Endothelial cell of umbilical vein (primary cell): ENCODE measurements at regions not wholly inside any gene's neighbourhood (a gene's known extent, or its start where the extent isn't known, plus 50 kb on each side); places are given as distances from the start of the nearest gene placed in this dataset.

ENCODE experiments used
- BruUV-seq: library from RNA; stranded (reverse); fragments of 400-500 nt; replicated peaks from 2 replicates; lab custom pipeline; 2021; lab: Mats Ljungman, UMichigan
- CTCF ChIA-PET: fragments of 300-600, 350-600 bp; sonication (Branson Sonifier 250); formaldehyde crosslinking; loops from one replicate; lab custom pipeline; 2021; ENCODE audit warnings: antibody characterized with exemption, inconsistent platforms; lab: Charles Lee
- POLR2A ChIA-PET: fragments of 300-600, 350-600 bp; sonication (Branson Sonifier 250); formaldehyde crosslinking; loops from one replicate; lab custom pipeline; 2021; ENCODE audit warnings: antibody characterized with exemption, inconsistent platforms; lab: Charles Lee
- DNase-seq: peaks from one replicate; pipeline ENCODE4 v3.0.0-alpha.2; 2011; ENCODE audit warnings: low read depth, low spot score
- FAIRE-seq: peaks from 2 replicates; lab custom pipeline; 2011; peaks lifted over from hg19 to GRCh38; lab: Jason Lieb, UNC
- H2AFZ ChIP-seq: 2 replicates; pipeline ENCODE4 v1.6.0; 2012; ENCODE audit warnings: low read depth, low read length, control low read depth, inconsistent platforms
- H3K27ac ChIP-seq: 2 replicates; pipeline ENCODE4 v1.5.1; 2011; ENCODE audit warnings: low read depth, mild to moderate bottlenecking, control low read depth, low read length, moderate library complexity; ENCODE audit not compliant: insufficient read depth
- H3K27me3 ChIP-seq, 2 experiments: 2 replicates each; pipeline versions ENCODE4 v1.6.0 to v1.6.1; 2011; ENCODE audit warnings: low read length in 2 of 2, mixed read lengths in 1 of 2; ENCODE audit not compliant: control insufficient read depth in 2 of 2, insufficient read depth in 2 of 2
- H3K36me3 ChIP-seq, 2 experiments: 2 replicates in 1 of 2; 3 replicates in 1 of 2; pipeline ENCODE4 v1.5.1; 2011; ENCODE audit warnings: low read length in 2 of 2, mild to moderate bottlenecking in 1 of 2, moderate library complexity in 1 of 2; ENCODE audit not compliant: control insufficient read depth in 2 of 2, insufficient read depth in 2 of 2; ENCODE audit errors: extremely low read depth in 1 of 2
- H3K4me1 ChIP-seq: 3 replicates; pipeline ENCODE4 v1.5.1; 2011; ENCODE audit warnings: mild to moderate bottlenecking, low read length; ENCODE audit not compliant: control insufficient read depth, insufficient read depth; ENCODE audit errors: extremely low read depth
- H3K4me2 ChIP-seq: 2 replicates; pipeline ENCODE4 v1.6.1; 2011; ENCODE audit warnings: low read length, control low read depth, mixed read lengths; ENCODE audit not compliant: insufficient read depth
- H3K4me3 ChIP-seq, 3 experiments: fragments of 200-600 bp in 1 of 3; sonication (generic), shearing (Covaris generic) in 1 of 3; replicated peaks in 1 of 3; 2 replicates each; pipeline ENCODE4 v1.5.1; 2011 to 2016; ENCODE audit warnings: control low read depth in 3 of 3, low read length in 3 of 3, mild to moderate bottlenecking in 2 of 3, inconsistent platforms in 1 of 3, low read depth in 1 of 3, moderate library complexity in 1 of 3; ENCODE audit not compliant: insufficient read depth in 1 of 3
- H3K79me2 ChIP-seq: 2 replicates; pipeline ENCODE4 v1.6.0; 2012; ENCODE audit warnings: low read length, inconsistent platforms; ENCODE audit not compliant: control insufficient read depth, insufficient read depth
- H3K9ac ChIP-seq: replicated peaks from 2 replicates; pipeline ENCODE3; 2011; ENCODE audit warnings: low read length, control low read depth; ENCODE audit not compliant: insufficient read depth; ENCODE audit errors: extremely low read depth
- H3K9me1 ChIP-seq: replicated peaks from 3 replicates; pipeline ENCODE4 v1.6.0; 2011; ENCODE audit warnings: mild to moderate bottlenecking, low read length; ENCODE audit not compliant: control insufficient read depth, insufficient read depth; ENCODE audit errors: extremely low read depth
- H3K9me3 ChIP-seq: replicated peaks from 2 replicates; pipeline ENCODE4 v1.5.1; 2012; ENCODE audit warnings: low read length, inconsistent platforms; ENCODE audit not compliant: control insufficient read depth, insufficient read depth
- H4K20me1 ChIP-seq: replicated peaks from 2 replicates; pipeline ENCODE3; 2011; ENCODE audit warnings: mild to moderate bottlenecking, low read length; ENCODE audit not compliant: control insufficient read depth, insufficient read depth; ENCODE audit errors: extremely low read depth
- EZH2 ChIP-seq: IDR thresholded peaks from 2 replicates; pipeline ENCODE4 v1.6.1; 2012; ENCODE audit warnings: borderline replicate concordance, low read depth, mild to moderate bottlenecking, moderate library complexity, low read length, inconsistent platforms; ENCODE audit not compliant: severe bottlenecking
- FOS ChIP-seq: IDR thresholded peaks from 2 replicates; pipeline ENCODE4 v1.6.1; 2011; ENCODE audit warnings: mild to moderate bottlenecking, low read length, moderate library complexity, borderline replicate concordance; ENCODE audit not compliant: insufficient read depth
- GATA2 ChIP-seq: IDR thresholded peaks from 2 replicates; pipeline ENCODE4 v1.7.0; 2011; ENCODE audit warnings: low read depth, mild to moderate bottlenecking, moderate library complexity, mixed read lengths, low read length; ENCODE audit not compliant: insufficient read length, insufficient read depth
- JUN ChIP-seq: IDR thresholded peaks from 2 replicates; pipeline ENCODE4 v1.6.1; 2011; ENCODE audit warnings: borderline replicate concordance, low read depth; ENCODE audit not compliant: insufficient read length, insufficient read depth
- MYC ChIP-seq: IDR thresholded peaks from one replicate; pipeline ENCODE4 v1.6.1; 2011; ENCODE audit warnings: mild to moderate bottlenecking, low read depth, low read length
- POLR2A ChIP-seq: IDR thresholded peaks from 2 replicates; pipeline ENCODE4 v1.6.1; 2012; ENCODE audit warnings: low read depth, mild to moderate bottlenecking, control low read depth, low read length
- POLR2AphosphoS5 ChIP-seq: IDR thresholded peaks from 2 replicates; pipeline ENCODE4 v1.6.1; 2012; ENCODE audit warnings: low read depth, mild to moderate bottlenecking, control low read depth, low read length, moderate library complexity; ENCODE audit not compliant: insufficient read depth
- dilution Hi-C: fragments of 300-500 bp; cut with MboI; formaldehyde crosslinking; loops from one replicate; pipeline ENCODE4 v1.15.0; 2019; ENCODE audit warnings: low sequenced_read_pairs; ENCODE audit not compliant: extremely low pct_ligation_motif_present
- intact Hi-C: fragments of 100-400 bp; cut with micrococcal nuclease; formaldehyde crosslinking; loops from one replicate; pipeline ENCODE4 v1.10.0; 2022
- TF ChIP-seq, protein P1 (sequence below): IDR thresholded peaks from 2 replicates; pipeline ENCODE4 v1.6.1; 2011; ENCODE audit not compliant: insufficient read depth, insufficient read length
- TF ChIP-seq, protein P2 (sequence below), 2 donors: IDR thresholded peaks; 1 replicate in 1 of 2; 2 replicates in 1 of 2; pipeline ENCODE4 v1.5.1; 2011; ENCODE audit warnings: low read length in 2 of 2, mild to moderate bottlenecking in 2 of 2, moderate library complexity in 2 of 2, control low read depth in 1 of 2, inconsistent platforms in 1 of 2, low read depth in 1 of 2; ENCODE audit not compliant: insufficient read depth in 1 of 2; ENCODE audit errors: extremely low read depth in 1 of 2

- Histone ChIP-seq H3K27ac (no peak overlapping the region), H3K9me1 (no peaks in the 10 kb centered on the region), H3K79me2 (no peaks in the 10 kb centered on the region), H3K4me1 (no peaks in the 10 kb centered on the region), H3K36me3 (no peaks in the 10 kb centered on the region), H2AFZ (no peak overlapping the region), H4K20me1 (no peaks in the 10 kb centered on the region), H3K9me3 (no peaks in the 10 kb centered on the region), H3K4me2 (no peak overlapping the region), H3K27me3 (peaks cover 0 to 5% of the 10 kb centered on the region in 2 experiments), H3K9ac (no peak overlapping the region), H3K4me3 (no peak overlapping the region)
- ChIA-PET POLR2A (no interaction called here), CTCF (interaction anchor here (1.1 to 1.2 kb wide), 2 partner anchors 10 to 11 kb away, joined by 3 read pairs; no protein-coding TSS in a partner anchor)
- DNase-seq (no peak), FAIRE-seq (no peak)
- dilution Hi-C loops = no loop called here
- no peak for TF ChIP-seq GATA2
- no peak for TF ChIP-seq MYC
- no peak for TF ChIP-seq POLR2AphosphoS5
- TF ChIP-seq POLR2A = no peak
- TF ChIP-seq FOS = no peak
- intact Hi-C loops = no loop called here
- no TSS peak for BruUV-seq
These were observed 213.7 kb upstream of the MAP3K1 start for GRCh38 chr5:56601641-56602071.

DNA sequence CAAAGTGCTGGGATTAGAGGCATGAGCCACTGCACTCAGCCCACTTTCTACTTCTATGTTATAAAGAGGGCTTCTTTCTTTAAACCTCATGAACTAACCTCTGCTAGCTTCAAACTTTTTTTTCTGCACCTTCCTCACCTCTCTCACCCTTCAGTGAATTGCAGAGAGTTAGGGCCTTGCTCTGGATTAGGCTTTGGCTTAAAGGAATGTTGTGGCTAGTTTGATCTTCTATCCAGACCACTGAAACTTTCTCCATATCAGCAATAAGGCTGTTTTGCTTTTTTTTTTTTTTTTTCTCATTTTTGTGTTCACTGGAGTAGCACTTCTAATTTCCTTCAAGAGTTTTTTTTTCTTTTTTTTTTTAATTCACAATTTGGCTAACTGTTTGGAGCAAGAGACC, 216.4 kb upstream of the MAP3K1 start:
- DNase-seq = no peak
- ChIA-PET CTCF (no interaction called here), POLR2A (no interaction called here)
- Histone ChIP-seq H3K9me1 (no peaks in the 10 kb centered on the region), H3K4me3 (no peak overlapping the region), H3K4me1 (no peaks in the 10 kb centered on the region), H3K27ac (no peak overlapping the region), H4K20me1 (no peaks in the 10 kb centered on the region), H3K9ac (no peak overlapping the region), H3K27me3 (peaks cover 0 to 5% of the 10 kb centered on the region in 2 experiments), H3K4me2 (no peak overlapping the region), H3K79me2 (no peaks in the 10 kb centered on the region), H3K9me3 (no peaks in the 10 kb centered on the region), H2AFZ (no peak overlapping the region), H3K36me3 (no peaks in the 10 kb centered on the region)
- intact Hi-C loops (no loop called here), dilution Hi-C loops (no loop called here)
- TF ChIP-seq JUN = no peak
- TF ChIP-seq POLR2A = no peak
- TF ChIP-seq MYC = no peak
- TF ChIP-seq EZH2 = no peak
- TF ChIP-seq FOS = no peak
- TF ChIP-seq, protein P1, sequence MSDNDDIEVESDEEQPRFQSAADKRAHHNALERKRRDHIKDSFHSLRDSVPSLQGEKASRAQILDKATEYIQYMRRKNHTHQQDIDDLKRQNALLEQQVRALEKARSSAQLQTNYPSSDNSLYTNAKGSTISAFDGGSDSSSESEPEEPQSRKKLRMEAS = no peak
- TF ChIP-seq, protein P2, sequence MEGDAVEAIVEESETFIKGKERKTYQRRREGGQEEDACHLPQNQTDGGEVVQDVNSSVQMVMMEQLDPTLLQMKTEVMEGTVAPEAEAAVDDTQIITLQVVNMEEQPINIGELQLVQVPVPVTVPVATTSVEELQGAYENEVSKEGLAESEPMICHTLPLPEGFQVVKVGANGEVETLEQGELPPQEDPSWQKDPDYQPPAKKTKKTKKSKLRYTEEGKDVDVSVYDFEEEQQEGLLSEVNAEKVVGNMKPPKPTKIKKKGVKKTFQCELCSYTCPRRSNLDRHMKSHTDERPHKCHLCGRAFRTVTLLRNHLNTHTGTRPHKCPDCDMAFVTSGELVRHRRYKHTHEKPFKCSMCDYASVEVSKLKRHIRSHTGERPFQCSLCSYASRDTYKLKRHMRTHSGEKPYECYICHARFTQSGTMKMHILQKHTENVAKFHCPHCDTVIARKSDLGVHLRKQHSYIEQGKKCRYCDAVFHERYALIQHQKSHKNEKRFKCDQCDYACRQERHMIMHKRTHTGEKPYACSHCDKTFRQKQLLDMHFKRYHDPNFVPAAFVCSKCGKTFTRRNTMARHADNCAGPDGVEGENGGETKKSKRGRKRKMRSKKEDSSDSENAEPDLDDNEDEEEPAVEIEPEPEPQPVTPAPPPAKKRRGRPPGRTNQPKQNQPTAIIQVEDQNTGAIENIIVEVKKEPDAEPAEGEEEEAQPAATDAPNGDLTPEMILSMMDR (IDR thresholded peaks at IDR 0.05; ENCODE audit: extremely low read depth in 1 of 2, insufficient read depth in 1 of 2, low read depth in 1 of 2, low read length in 2 of 2) = no peak
- TF ChIP-seq GATA2 = no peak
- TF ChIP-seq POLR2AphosphoS5 = no peak
- no peak for FAIRE-seq
- no TSS peak for BruUV-seq
